Type B pancreatic cell (in vitro differentiated cells): ENCODE measurements at regions not wholly inside any gene's neighbourhood (a gene's known extent, or its start where the extent isn't known, plus 50 kb on each side); places are given as distances from the start of the nearest gene placed in this dataset.

Source experiments
- DNase-seq: peaks from one replicate; pipeline ENCODE4 v3.0.0; 2021; ENCODE audit warnings: mixed read lengths; ENCODE audit not compliant: unreplicated experiment; ENCODE audit errors: extremely low spot score
- H3K27ac Mint-ChIP-seq: 2 replicates; pipeline ENCODE4 v1.8.0; 2021; ENCODE audit warnings: mild to moderate bottlenecking, mixed read lengths
- H3K27me3 Mint-ChIP-seq: 2 replicates; pipeline ENCODE4 v1.8.0; 2021; ENCODE audit warnings: mixed read lengths
- H3K36me3 Mint-ChIP-seq: 2 replicates; pipeline ENCODE4 v1.8.0; 2021; ENCODE audit warnings: mixed read lengths
- H3K4me1 Mint-ChIP-seq: one replicate; pipeline ENCODE4 v1.8.0; 2021; ENCODE audit warnings: mixed read lengths; ENCODE audit not compliant: unreplicated experiment
- H3K4me3 Mint-ChIP-seq: 2 replicates; pipeline ENCODE4 v1.8.0; 2021; ENCODE audit warnings: mild to moderate bottlenecking, mixed read lengths
- H3K9me3 Mint-ChIP-seq: 2 replicates; pipeline ENCODE4 v1.8.0; 2021; ENCODE audit warnings: mixed read lengths
- CTCF ChIP-seq: fragments of 200-600 bp; sonication (generic); conservative IDR thresholded peaks from 2 replicates; pipeline ENCODE4 v1.5.0; 2021; ENCODE audit warnings: antibody characterized with exemption, mild to moderate bottlenecking

- Mint-ChIP-seq H3K4me1 (no peaks in the 10 kb centered on the region), H3K4me3 (no peak overlapping the region), H3K27me3 (no peaks in the 10 kb centered on the region), H3K36me3 (no peaks in the 10 kb centered on the region), H3K27ac (no peak overlapping the region), H3K9me3 (no peaks in the 10 kb centered on the region)
- no peak for TF ChIP-seq CTCF
- DNase-seq: no peak
Observed at GRCh38 chr18:42659187-42659586, 456.3 kb downstream of the RIT2 start.

DNA sequence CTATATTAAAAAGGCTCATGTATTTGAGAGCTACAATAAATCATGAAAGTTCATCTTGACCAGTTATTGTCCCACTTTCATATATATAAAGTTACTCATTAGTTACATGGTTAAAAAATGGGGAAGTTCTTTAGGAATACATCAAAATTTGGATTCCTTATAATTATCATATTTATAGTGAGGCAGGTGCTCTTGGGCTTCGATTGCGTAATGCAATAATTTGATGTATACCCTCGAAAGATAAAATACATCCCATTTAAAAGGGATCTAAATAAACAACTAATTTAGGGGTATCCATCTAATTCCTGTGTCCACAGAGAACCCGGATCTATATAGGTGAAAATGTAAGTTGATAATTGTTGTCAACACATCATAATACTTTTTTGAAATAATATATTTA lies 444.6 kb downstream of the RIT2 start:
- Mint-ChIP-seq H3K9me3 (no peaks in the 10 kb centered on the region), H3K4me1 (peaks cover 14% of the 10 kb centered on the region), H3K4me3 (no peak overlapping the region), H3K27me3 (no peaks in the 10 kb centered on the region), H3K27ac (no peak overlapping the region), H3K36me3 (no peaks in the 10 kb centered on the region)
- DNase-seq: no peak
- TF ChIP-seq CTCF: no peak

GRCh38 chr18:42675810-42676209 lies 439.7 kb downstream of the RIT2 start:
- Mint-ChIP-seq H3K4me3 (no peak overlapping the region), H3K27me3 (no peaks in the 10 kb centered on the region), H3K4me1 (peaks cover 8% of the 10 kb centered on the region), H3K27ac (no peak overlapping the region), H3K9me3 (no peaks in the 10 kb centered on the region), H3K36me3 (no peaks in the 10 kb centered on the region)
- DNase-seq: no peak
- no peak for TF ChIP-seq CTCF

- H3K27me3 Mint-ChIP-seq: no peaks in the 10 kb centered on the region
- H3K27ac Mint-ChIP-seq: no peak overlapping the region
- peaks cover 17% of the 10 kb centered on the region for H3K9me3 Mint-ChIP-seq
- TF ChIP-seq CTCF: no peak
- no peak overlapping the region for H3K4me3 Mint-ChIP-seq
- H3K4me1 Mint-ChIP-seq: no peaks in the 10 kb centered on the region
- no peak for DNase-seq
- H3K36me3 Mint-ChIP-seq: peaks cover 5% of the 10 kb centered on the region
Observed at GRCh38 chr18:42683094-42683493, 432.4 kb downstream of the RIT2 start.

DNA sequence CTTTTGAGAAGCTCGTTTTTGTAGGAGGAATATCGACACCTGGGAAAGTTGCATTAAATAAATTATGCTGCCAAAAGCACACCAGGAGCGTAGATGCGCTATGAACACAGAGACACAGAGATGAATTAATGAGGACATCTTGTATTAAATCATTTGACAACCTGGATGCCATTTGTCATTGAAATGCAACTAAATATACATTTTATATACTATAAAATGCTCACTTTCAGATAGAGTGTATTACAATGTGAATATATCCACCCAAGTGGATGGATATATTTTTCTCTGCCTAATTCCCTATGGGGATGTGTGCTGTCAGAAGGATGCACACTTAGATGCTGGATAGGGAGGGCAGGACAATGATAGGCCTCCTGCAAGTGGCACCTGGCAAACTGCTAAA lies 426.2 kb downstream of the RIT2 start:
- H3K4me1 Mint-ChIP-seq: no peaks in the 10 kb centered on the region
- no peak for TF ChIP-seq CTCF
- no peaks in the 10 kb centered on the region for H3K9me3 Mint-ChIP-seq
- DNase-seq: no peak
- no peak overlapping the region for H3K27ac Mint-ChIP-seq
- no peaks in the 10 kb centered on the region for H3K27me3 Mint-ChIP-seq
- H3K4me3 Mint-ChIP-seq: no peak overlapping the region
- H3K36me3 Mint-ChIP-seq: no peaks in the 10 kb centered on the region
